WTC11 (cell line): ENCODE measurements at regions not wholly inside any gene's neighbourhood (a gene's known extent, or its start where the extent isn't known, plus 50 kb on each side); places are given as distances from the start of the nearest gene placed in this dataset.

Experiments
- CBFB ChIP-seq: sonication (generic); formaldehyde crosslinking; IDR thresholded peaks from 2 replicates; pipeline ENCODE4 v1.8.1; 2022; ENCODE audit warnings: mild to moderate bottlenecking, low read depth, missing genetic modification reagents
- KAT7 ChIP-seq: sonication (generic); formaldehyde crosslinking; IDR thresholded peaks from 2 replicates; pipeline ENCODE4 v1.8.1; 2023; ENCODE audit warnings: missing genetic modification reagents, mild to moderate bottlenecking, borderline replicate concordance
- MAX ChIP-seq: sonication (generic); formaldehyde crosslinking; IDR thresholded peaks from 2 replicates; pipeline ENCODE4 v1.8.0; 2022; ENCODE audit warnings: mild to moderate bottlenecking, missing genetic modification reagents
- TEAD1 ChIP-seq: sonication (generic); formaldehyde crosslinking; IDR thresholded peaks from 2 replicates; pipeline ENCODE4 v1.8.0; 2022; ENCODE audit warnings: mild to moderate bottlenecking, missing genetic modification reagents
- USF2 ChIP-seq: sonication (generic); formaldehyde crosslinking; IDR thresholded peaks from 2 replicates; pipeline ENCODE4 v1.8.1; 2023; ENCODE audit warnings: mild to moderate bottlenecking, missing genetic modification reagents, moderate library complexity
- ZNF121 ChIP-seq: sonication (generic); formaldehyde crosslinking; IDR thresholded peaks from 2 replicates; pipeline ENCODE4 v1.8.0; 2023; ENCODE audit warnings: missing genetic modification reagents
- TF ChIP-seq, protein P1 (sequence below): fragments of 200-600 bp; IDR thresholded peaks from 2 replicates; pipeline ENCODE4 v1.8.0; 2022; ENCODE audit warnings: antibody characterized with exemption

DNA sequence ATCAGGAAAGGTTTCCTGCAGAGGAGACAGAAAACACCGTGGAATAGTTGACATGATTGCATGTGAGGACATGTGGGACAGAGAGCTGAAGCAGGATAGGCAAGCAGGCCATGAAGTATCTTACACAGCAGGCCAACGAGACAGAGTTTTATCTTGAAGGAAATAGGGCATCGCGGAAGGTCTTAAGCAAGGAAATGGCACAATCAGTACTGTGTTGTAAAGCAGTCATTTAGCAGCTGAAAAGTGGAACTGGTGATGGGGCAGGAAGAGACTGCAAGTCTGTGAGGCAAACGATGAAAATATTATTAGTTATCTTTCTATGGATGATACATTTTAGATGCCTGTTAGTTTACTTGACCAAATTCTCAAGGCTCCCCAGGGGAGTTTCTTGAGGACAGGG lies 535.1 kb downstream of the SOX2 start:
- TF ChIP-seq KAT7 (no peak), TEAD1 (CRISPR knock-in tag) (no peak), MAX (CRISPR knock-in tag) (no peak), CBFB (no peak), ZNF121 (CRISPR knock-in tag) (no peak), USF2 (CRISPR knock-in tag) (no peak)
- TF ChIP-seq, protein P1, sequence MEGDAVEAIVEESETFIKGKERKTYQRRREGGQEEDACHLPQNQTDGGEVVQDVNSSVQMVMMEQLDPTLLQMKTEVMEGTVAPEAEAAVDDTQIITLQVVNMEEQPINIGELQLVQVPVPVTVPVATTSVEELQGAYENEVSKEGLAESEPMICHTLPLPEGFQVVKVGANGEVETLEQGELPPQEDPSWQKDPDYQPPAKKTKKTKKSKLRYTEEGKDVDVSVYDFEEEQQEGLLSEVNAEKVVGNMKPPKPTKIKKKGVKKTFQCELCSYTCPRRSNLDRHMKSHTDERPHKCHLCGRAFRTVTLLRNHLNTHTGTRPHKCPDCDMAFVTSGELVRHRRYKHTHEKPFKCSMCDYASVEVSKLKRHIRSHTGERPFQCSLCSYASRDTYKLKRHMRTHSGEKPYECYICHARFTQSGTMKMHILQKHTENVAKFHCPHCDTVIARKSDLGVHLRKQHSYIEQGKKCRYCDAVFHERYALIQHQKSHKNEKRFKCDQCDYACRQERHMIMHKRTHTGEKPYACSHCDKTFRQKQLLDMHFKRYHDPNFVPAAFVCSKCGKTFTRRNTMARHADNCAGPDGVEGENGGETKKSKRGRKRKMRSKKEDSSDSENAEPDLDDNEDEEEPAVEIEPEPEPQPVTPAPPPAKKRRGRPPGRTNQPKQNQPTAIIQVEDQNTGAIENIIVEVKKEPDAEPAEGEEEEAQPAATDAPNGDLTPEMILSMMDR: no peak
